ENCODE measurements at regions not wholly inside any gene's neighbourhood (a gene's known extent, or its start where the extent isn't known, plus 50 kb on each side); places are given as distances from the start of the nearest gene placed in this dataset.

DNA sequence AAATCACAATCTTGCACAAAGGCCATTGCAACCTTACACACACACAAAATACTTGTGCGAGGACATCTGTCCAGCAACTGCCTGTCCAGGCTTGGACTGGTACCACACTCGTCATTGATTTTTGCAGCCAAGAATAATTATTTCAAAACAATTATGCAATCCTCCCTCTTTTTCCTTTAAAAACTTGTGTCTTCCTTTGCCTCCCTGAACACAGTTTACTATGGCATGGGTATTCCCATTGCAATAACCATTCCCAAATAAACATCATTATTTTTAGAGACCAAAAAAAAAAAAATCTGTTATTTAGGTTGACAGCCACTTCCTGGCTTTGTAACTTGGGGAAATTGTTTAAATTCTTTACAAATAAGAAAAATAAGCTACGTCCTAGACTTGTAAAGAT, 54.0 kb downstream of the C11orf91 start:
- DNase-seq, result no peak

DNA sequence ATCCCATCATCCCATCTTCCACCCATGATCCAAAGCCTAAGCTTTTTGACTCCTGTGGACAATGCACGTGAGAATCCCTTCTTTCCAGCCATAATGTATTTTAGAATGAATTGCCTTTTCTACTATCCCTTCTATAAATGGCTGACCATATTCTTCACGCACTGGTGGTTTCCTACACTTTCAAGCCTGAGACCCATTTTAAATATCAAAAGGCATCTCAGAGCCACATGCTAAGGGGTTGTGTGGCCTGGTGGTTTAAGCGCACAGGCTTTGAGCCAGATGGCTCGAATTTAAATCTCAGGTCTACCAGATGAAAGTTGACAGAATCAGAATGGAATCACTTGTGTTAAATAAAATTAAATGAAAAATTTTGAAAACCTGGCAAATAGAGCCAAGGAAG, 54.5 kb downstream of the C11orf91 start:
- no peak for DNase-seq

DNA sequence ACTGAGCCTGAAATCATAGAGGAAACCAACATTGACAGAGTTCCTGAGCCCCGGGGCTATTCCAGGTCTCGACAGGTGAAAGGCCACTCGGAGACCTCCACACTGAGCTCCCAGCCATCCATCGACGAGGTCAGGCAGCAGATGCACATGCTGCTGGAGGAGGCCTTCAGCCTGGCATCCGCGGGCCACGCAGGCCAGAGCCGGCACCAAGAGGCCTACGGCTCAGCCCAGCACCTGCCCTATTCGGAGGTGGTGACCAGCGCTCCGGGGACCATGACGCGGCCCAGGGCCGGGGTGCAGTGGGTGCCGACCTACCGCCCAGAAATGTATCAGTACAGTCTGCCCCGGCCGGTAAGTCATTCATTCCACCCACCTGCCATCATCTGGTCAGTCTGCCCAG, 54.9 kb downstream of the C11orf91 start:
- DNase-seq, result no peak

DNA sequence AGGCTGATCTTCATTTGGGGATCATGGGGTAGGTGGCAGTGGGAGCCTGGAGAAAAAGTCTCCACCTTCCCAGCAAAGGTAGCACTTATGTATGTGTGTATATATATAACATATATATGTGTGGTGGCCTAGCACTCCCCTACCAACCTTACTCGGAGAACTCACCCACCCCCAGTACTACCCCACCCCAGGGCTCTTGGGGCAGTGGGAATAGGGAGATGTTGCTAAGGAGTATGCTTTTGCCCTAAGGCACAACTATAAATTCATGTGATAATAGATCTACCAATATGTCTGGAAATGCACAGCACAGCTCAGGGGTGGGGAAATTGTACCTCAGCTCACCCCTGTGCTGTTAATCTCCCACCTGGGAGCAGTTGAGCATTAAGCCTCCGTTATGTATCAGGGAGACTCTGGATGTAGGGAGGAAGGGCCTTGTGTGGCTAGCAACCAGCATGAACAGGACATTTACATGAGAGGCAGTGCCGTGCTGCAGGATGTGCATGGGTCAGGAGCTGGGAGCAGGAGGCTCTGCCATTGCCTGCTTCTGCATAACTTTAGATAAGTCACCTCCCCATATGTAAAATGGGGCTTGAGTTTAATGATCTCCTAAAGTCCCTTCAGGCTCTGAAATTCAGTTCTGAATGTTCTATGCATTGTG, 57.3 kb downstream of the C11orf91 start:
- no peak for DNase-seq

DNA sequence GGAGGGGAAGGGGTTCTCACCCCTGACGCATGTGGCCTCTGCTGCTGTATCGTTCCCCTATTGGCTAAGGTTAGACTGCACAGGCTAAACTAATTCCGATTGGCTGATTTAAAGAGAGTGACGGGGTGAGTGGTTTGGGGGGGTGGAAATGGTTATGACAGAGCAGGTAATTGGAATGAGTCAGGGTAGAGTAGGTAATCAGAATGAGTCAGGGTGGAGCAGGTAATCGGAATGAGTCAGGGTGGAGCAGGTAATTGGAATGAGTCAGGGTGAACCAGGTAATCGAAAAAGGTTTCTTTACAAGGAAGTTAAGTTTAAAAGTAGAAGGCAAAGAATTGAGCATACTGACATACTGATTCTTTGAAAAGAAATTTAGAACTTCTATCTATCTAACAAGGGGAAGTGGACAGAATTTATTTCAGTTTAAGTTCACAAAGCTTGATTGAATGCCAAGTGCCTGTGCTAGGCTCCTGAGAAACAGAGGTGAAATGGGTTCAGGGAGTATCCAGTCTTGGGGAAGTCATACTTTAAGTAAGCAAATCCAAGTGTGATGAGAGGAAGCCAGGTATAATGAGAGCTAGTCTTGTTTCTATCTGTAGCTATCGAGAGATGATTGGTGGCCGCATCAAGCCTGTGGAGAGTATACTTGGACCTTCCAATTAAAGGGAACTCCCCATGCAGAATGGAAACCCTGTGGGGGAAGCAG, 58.0 kb downstream of the C11orf91 start:
- no peak for DNase-seq

DNA sequence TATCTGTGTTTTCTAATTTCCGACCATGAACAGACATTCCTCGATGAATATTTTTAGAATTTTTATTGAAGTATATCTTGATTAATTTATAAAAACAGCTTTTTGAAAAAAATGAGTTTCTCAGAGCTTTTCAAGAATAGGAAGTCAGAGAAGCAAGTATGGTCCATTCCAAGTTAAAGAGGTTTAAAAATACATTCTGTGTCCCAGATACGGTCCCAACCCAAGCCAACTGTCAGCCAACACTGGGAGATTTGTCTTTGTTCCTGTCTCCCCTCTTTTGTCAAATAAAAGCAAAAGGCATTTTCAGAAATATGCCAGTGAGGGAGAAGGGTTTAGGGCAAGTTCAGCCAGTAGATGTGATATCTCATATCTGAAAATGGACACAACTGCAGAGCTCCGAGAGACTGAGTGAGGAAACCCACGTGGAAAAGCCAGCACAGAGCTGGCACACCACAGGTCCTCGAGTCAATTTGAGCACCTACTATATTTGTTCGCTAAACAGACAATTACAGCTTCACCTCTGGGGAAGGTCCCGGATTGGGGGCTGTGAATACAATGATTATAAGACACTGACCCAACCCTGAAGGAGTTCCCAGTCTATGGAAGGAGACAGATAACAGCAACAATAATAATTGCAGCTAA, 59.8 kb downstream of the C11orf91 start:
- DNase-seq, result no peak

DNA sequence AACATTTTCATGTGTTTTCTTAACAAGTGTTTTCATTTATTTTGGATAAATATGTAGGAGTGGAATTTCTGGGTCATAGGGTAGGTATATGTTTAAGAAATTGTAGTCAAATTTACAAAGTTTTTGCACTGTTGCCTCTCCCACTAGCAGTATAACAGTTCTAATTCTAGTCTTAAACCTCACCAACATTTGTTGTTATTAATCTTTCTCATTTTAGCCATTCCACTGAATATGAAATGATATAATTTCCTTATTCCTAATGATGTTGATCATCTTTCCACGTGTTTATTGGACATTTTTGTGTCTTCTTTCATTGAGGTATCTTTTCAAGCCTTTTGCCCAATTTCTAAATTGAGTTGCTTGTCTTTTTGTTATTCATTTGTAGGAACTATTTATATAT, 62.0 kb downstream of the C11orf91 start:
- DNase-seq, result no peak

DNA sequence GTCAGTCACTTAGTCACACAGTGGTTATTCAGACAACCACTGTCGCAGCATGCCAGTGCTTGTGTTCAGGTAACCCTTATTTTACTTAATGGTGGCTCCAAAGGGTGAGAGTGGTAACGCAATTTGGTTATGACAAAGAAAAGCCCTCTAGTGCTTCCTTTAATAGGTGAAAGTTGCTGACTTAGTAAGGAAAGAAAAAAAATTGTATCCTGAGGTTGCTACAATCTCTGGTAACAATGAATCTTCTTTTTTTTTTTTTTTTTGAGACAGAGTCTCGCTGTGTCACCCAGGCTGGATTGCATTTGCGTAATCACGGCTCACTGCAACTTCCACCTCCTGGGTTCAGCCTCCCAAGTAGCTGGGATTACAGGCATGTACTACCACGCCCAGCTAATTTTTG, 64.5 kb downstream of the C11orf91 start:
- no peak for DNase-seq

DNA sequence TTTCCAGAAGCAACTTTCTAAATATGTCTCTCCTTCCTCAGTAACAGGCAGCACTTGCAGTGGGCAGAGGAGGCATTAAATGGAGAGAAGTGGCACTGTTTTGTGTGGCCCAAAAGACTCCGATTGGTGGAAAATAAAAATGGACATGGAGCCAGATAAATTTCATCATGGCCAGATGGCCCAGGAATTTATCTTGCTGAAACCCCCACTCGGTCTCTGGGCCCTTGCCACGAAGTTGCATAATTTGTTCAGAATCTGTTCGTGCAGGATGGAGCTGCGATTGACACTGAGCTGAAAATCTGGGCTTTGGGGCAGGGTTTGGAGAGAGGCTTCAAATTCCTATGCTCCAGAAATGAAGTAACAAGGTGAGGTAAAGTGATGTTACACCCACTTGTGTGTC, 65.5 kb downstream of the C11orf91 start:
- no peak for DNase-seq

DNA sequence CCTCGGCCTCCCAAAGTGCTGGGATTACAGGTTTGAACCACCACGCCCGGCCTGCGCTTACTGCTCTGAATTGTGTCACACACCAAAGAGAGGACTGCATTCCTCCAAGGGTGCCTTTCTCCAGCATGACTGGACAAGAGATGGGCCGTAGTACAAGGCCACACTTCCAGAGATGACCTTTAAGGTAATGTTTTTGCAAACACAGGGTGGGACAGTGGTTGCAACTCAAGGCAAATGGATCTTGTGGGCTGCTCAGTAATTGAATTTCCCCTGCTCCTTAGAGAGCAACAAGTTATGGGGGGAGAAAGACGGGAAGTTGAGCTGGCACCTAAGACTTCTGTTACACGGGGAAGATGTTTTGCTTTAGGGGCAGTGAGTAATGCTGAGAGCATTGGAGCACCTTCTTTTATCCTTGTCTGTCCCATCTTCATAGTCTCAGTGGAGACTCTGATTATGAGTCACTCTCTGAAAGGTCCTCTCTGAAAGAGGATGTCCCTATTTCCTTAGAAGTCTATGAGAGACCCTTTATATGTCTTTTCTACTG, 66.3 kb downstream of the C11orf91 start:
- no peak for DNase-seq

DNA sequence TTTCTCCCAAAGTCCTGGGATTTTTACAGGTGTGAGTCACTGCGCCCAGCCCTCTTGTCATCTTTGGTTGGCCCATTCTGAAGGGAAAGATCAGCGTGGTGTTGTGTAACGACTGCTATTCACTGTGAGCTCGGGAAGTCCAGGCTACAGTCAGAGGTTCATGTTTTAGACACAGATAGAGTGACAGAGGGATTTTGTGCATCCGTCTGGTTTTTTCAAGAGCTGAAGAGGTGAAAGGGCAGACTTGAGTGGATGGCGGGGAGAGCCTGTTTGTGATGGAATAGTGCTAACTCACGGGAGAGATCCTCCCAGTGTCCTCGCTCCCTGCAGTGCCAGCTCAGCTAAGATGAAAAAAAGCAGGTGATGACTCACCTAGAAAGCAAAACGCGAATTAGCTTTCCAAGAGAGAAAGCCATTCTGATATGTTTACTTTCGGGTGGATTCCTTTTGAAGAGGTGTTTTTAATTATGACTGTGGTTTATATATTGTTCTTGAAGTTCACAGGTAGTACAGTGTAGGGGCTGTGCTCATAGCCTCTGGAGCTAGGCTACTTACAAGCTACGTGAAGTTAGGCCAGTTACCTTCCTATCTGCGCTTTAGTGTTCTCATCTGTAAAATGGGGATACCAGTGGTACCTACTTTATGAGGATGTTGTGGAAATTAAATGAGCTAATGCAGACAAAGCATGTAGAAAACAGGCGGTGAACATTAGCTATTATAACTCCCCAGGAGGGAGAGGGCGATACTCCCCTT, 67.2 kb downstream of the C11orf91 start:
- DNase-seq, result no peak

DNA sequence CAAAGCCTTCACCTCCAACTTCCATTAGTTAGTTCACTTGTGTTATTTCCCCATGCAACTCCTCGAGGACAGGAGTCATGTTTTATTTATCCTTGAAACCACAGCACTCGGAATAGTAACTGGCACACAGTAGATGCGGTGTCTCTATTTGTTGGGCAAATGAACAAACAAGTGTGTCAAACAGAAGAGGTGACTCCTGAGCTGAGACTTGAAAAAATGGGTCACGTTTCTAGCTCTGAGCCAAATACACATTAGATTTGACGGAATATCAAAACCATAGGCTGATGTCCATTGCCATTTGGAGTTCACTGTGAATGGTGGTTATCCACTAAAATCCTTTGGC, 68.9 kb downstream of the C11orf91 start:
- no peak for DNase-seq

DNA sequence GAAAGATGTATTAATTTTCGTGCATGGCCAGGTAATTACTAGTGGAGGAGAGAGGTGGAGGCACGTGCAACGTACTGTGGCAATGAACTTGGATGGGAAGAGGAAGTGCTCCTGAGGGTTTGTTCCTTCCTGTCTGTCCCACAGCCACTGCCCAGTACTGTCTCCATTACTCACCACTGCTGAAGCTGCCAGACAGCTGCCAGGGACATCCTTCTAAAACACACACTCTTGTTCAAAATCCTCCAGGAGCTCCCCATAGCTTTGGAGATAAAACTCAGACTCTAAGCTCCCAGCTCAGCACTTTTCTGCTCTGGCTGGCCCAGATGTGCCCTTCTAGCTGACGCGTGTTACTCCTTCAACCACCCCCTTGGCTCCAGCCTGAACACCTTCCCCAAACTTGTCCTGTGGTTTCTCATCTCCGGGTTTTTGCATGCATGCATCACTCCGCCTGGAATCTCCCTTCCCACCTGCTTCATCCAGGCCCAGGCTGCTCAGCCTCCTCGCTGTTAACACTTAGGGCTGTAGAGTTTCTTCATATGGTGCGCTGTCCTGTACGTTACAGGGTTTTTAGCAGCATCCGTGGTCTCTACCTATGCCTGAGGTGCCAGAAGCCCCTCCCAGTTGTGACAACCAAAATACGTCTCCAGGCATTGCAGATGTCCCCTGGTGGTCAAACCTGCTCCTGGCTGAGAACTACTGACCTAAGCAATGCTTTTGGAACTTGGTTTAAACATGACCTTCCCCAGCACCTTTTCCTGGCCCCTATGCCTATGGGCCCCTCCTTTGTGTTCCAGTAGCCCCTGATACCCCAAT, 69.5 kb downstream of the C11orf91 start:
- DNase-seq, result no peak

DNA sequence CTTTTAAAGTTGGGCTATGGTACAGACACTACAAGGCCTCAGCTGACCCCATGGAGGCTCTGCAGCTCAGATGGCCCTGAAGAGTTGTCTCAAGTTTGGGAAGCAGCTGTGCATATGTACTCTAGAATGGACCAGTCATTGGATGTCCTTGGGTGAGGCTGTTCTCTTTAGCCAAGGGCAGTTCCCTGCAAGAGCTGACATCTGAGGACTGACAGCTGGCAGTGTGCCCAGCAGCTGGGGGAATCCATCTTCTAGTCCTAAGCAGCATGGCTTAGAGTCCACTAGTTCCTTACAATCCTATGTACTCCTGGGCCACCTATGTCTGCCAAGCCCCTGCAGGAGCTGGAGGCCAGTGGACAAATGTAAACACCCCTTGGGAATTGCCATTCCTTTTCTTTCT, 76.5 kb downstream of the C11orf91 start:
- DNase-seq, result no peak

DNA sequence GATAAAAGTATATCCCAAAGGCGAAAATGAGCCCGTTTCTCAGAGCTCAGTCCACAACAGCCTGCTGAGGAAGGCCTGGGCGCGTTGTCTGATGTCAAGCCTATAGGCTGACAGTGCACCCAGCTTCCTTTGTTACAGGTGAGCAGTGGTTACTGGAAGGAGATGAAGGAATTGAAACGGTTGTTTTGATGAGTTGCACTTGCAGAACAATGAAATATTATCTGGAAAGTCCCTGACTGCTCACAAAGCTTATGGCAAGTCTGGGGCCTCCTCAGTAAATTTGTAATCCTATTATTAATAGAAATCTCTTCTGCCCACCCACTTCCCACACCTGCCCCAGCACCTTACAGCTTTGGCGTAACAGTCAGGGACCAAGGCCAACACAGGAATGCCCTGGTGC, 77.8 kb downstream of the C11orf91 start:
- no peak for DNase-seq

DNA sequence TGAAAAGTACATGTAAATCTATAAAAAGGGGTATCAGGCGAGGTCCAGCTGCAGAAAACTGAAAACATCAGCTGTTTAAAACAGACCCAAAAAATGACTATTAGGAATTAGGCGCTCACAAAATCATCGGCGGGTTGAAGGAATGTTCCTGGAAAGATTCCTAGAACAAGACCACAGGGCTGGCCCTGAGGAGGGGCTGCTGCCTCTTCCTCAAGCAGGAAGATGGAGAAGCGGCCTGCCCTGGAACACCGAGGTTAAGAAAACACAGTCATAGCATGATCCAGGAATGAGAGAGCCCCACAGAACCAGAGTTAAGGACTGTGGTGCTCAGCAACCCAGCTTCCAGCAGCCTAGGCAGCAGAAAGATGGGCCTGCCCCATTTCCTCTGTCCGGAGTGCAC, 78.4 kb downstream of the C11orf91 start:
- DNase-seq, result no peak

DNA sequence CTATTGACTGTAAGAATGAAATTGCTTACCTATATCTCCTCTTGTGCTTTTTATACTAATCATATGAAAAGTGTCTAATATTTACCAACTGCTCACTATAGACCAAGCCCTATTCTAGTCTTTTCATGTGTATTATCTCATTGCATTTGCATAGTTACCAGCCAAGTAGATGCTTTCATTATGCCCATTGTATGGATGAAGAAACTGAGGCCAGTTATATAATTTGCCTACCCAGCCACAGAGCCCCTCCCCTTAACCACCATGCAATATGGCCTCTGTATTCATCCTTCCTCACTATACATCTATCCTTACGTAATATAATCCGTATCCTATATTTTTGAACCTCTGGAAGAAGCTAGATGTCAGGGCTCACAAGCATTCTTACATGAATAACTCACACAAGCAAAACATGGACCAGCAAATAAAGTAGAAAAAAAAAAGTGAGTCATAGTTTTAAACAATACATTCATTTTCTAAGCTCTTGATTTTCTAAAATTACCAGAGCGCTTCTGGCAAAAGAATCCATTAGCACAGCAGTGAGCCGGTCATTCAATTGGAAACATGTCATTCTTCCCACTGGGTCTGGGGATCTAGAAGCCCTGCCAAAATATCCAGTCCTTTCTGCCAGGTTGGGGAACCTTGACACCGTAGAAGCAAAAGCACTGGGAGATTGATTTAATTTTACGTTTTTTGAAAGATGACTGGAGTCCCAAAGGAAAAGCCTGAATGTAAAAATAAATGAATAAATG, 80.0 kb downstream of the C11orf91 start:
- DNase-seq, result no peak

DNA sequence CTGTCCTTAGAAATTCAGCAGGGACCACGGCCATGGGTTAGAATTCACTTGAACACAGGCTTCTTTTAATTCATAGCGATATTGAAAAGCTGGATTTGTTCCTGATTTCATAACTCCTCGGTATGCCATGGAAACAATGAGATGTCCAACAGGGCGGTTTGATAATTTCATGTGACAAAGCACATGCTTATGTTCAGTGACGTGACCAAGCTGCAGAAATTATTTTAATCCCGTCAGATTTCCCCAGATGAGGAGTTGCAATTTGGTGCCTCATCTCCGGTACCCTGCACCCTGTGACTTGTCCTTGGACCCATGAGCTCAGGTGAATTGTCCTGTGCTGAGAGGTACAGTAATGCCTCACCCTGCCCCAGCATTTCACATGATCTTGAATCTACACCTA, 81.7 kb downstream of the C11orf91 start:
- no peak for DNase-seq

DNA sequence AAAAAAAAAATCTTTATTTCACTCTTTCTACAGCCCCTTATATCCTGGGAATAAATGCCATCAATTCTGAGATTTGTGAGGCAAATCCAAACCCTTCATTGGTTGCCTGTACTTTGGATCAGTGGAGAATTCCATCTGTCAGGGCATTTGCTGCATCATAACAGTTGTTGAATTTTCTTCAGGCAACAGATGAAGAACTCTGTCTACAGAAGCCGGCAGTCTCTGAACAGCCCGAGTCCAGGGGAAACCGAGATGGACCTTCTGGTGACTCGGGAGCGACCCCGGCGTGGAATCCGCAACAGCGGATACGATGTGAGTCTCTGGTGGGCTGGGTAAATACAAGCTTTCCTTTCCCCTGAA, 82.3 kb downstream of the C11orf91 start:
- no peak for DNase-seq

DNA sequence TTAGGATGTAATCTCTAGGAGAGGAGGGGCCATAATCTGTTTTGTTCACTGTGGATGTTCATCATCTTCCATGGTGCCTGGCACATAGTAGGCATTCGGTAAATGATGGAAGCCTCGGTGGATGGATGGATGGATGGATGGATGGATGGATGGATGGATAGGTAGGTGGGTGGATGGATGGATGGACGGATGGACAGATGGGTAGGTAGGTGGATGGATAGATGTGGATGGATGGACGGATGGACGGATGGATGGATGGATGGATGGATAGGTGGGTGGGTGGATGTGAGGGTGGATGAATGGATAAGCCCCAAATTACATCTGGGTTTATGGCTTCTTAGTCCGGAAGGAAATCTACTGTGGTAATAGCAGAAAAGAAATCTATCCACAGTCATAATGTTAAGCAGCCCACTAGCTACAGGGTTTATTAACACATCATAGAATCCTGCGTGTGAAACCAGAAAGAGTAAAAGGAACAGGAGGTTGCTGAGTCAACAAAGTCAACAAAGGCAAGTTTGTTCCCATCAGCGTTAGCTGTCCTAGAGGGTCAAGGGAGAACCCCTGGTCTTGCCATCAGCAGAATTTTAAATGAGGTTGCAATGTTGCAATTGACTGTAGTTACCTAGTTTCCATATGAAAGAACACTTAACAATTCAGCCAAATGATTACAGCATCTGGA, 82.8 kb downstream of the C11orf91 start:
- DNase-seq, result no peak

DNA sequence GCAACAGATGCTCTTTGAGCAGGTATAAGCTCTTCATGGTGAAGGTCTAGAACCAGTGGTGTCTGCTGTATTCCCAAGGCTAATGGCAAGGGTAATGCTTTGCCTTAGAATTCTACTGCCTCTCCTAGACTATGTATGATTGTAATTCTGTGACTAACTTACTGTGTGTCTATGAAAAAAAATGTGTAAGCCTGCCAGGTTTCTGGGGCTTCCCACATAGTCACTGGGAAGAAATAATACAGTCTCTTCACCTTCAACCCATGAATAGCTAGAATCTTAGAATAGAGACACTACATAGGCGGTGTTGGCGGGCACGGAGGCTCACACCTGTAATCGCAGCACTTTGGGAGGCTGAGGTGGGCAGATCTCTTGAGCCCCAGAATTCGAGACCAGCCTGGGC, 84.1 kb downstream of the C11orf91 start:
- no peak for DNase-seq

All from activated gamma-delta T cell treated with Interleukin-2 at 50 U/mL for 16 hours (primary cell).